HG03060 (cell line): ENCODE measurements at regions not wholly inside any gene's neighbourhood (a gene's known extent, or its start where the extent isn't known, plus 50 kb on each side); places are given as distances from the start of the nearest gene placed in this dataset.
"Not testable (repeated sequence)": the region's sequence is repeated elsewhere in the genome, so short reads cannot be mapped to it uniquely, and the experiment has no call there.

ENCODE experiments used
- ATAC-seq: cut with Tn5 transposase; IDR thresholded peaks from one replicate; pipeline ENCODE4 v1.9.1; 2021; ENCODE audit warnings: low read depth, moderate number of reproducible peaks; ENCODE audit not compliant: unreplicated experiment

DNA sequence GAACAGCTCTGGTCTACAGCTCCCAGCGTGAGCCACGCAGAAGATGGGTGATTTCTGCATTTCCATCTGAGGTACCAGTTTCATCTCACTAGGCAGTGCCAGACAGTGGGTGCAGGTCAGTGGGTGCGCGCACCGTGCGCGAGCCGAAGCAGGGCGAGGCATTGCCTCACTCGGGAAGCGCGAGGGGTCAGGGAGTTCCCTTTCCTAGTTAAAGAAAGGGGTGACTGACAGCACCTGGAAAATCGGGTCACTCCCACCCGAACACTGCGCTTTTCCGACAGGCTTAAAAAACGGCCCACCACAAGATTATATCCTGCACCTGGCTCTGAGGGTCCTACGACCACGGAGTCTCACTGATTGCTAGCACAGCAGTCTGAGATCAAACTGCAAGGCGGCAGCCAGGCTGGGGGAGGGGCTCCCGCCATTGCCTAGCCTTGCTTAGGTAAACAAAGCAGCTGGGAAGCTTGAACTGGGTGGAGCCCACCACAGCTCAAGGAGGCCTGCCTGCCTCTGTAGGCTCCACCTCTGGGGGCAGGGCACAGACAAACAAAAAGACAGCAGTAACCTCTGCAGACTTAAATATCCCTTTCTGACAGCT lies 325.0 kb upstream of the CHST9 start:
- ATAC-seq = not testable (repeated sequence)

GRCh38 chr18:27501671-27502070 lies 316.6 kb upstream of the CHST9 start:
- no peak for ATAC-seq

DNA sequence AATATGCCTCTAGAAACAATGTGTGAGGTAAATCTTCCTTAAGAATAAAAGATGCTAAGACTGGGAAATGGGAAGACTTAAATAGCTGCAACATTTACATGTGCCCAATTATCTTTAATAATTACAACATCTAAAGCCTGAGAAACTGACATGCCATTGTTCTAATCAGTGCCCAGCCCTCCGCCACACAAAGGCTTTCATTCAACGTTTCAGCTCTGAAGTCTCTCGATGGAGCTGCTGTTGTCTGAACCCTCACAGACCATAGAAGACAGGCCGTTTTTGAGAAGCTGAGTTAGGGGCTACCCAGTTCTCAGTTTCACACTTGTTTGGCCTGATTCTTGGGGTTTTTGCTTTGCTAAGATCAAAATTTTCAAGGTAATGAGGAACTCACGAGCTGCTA lies 315.4 kb upstream of the CHST9 start:
- no peak for ATAC-seq

- no peak for ATAC-seq
These were observed 312.1 kb upstream of the CHST9 start for GRCh38 chr18:27497246-27497645.

DNA sequence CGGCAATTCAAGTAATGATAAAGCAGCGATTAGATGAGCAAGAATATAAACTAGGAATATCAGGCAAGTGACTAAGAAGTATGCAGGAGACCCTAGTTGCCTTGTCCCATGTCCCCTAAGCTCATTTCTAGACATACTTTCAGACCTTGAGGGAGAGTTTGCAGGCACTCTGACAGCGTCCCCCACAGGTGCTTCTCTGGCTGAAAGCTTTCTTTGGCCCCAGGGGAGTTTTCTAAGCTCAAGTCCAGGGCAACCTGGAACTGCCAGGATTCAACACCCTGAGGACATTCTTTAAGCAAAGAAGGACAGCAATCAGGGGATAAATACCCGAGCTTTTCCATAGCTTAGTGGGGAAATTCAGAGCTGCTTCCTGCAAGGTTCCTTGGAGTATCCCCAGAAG lies 308.1 kb upstream of the CHST9 start:
- ATAC-seq = no peak

DNA sequence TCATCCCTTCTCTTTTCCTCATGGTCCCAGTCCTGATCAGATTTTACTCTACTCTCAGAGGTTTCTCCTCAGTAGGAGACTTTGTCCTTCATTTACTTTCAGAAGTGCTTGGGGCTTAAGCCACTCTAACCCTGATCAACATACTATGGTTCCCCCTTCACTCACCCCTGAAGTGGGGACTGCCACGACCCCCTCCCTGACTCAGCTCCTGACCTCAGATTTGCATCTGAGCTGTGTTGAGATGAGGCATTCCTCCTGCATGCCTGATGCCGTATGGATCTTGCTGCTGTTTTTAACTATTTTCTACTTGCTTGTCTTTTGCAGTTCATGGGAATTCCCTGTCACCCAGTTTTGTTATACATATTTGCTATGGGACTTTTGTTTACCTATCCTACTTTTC lies 306.7 kb upstream of the CHST9 start:
- ATAC-seq = no peak

- ATAC-seq = no peak
These were observed 298.2 kb upstream of the CHST9 start for GRCh38 chr18:27483276-27483675.

- no peak for ATAC-seq
These were observed 293.4 kb upstream of the CHST9 start for GRCh38 chr18:27478459-27478858.

GRCh38 chr18:27473318-27473717 lies 288.2 kb upstream of the CHST9 start:
- ATAC-seq = no peak

DNA sequence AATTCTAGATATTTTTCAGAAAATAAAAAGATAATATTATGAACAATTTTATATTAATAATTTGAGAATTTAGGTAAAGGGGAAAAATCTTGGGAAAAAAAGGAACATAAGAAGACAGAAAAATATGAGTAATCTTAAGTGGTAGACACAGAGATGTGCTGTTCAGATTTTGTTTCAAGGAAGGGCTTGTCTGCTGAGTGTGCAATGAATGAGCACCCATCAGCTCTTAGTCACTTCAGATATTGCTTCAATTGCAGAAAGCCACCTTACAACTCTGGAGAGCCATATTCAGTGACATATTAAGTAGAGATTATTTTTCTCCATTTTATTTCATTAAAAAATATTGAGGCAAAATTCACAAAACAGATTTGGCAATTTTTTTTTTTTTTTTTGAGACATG lies 282.0 kb upstream of the CHST9 start:
- no peak for ATAC-seq

GRCh38 chr18:27461957-27462356 lies 276.8 kb upstream of the CHST9 start:
- no peak for ATAC-seq

GRCh38 chr18:27449104-27449503 lies 264.0 kb upstream of the CHST9 start:
- ATAC-seq = no peak

DNA sequence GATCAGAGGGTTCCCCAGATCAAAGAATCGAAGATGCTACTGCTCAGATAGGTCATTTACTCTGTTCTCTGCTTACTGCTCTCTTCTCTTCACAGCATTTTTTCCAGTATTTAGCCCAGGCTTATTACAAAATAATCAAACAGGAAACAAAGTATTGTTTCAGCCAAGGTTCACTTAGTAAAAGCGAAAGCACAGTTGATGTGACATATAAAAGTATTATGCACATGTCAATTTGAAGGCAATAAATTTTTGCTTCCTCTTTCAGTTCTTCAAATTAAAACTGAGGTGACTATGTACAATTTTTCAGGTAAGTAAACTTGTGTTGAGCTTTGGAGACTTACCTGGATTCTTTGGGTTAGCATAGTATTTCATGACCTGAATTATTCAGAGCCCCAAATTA lies 262.8 kb upstream of the CHST9 start:
- no peak for ATAC-seq

- no peak for ATAC-seq
These were observed 262.4 kb upstream of the CHST9 start for GRCh38 chr18:27447451-27447881.

GRCh38 chr18:27430595-27430994 lies 245.5 kb upstream of the CHST9 start:
- no peak for ATAC-seq

- ATAC-seq = no peak
These were observed 243.8 kb upstream of the CHST9 start for GRCh38 chr18:27428716-27429475.

GRCh38 chr18:27428120-27428519 lies 243.0 kb upstream of the CHST9 start:
- ATAC-seq = no peak

- no peak for ATAC-seq
These were observed 238.5 kb upstream of the CHST9 start for GRCh38 chr18:27423581-27423980.

GRCh38 chr18:27419646-27420045 lies 234.5 kb upstream of the CHST9 start:
- ATAC-seq = no peak

DNA sequence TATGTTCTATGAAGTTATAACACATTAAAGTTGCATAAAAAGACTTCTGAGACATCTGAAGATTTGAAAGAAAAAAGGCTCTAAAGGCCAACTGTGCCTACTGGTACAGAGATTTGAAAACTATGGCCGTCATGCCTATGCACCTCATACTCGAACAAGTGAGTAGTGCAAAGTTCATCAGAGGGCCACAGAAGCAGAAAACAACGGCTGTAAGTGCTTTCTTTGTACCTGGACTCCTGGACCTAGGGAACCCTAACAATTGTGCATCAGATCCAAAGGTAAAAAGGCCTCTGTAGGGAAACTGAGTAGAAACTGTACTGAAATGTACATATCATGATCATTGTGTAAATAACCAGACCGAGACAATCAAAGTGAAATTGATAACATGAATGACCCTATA lies 230.4 kb upstream of the CHST9 start:
- no peak for ATAC-seq

DNA sequence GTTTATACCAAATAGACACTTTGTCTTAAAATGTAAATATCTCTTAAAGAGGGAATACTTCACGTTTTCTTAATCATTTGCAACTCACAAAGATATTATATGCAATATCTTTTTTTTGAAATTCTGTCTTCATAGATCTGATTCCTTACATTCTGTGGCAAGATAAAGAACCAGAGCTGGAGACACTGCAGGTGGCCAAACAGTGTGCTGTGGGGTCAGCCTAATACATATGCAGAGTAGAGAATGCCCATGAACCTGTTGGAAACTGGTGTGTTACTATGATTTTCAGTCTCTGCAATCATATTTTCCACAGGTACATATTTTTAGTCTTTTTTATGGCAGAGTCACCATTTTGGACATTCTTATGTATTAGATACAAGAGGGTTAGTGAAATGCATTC lies 229.6 kb upstream of the CHST9 start:
- no peak for ATAC-seq
